H4 (cell line): ENCODE measurements at regions not wholly inside any gene's neighbourhood (a gene's known extent, or its start where the extent isn't known, plus 50 kb on each side); places are given as distances from the start of the nearest gene placed in this dataset.
"Not testable (repeated sequence)": the region's sequence is repeated elsewhere in the genome, so short reads cannot be mapped to it uniquely, and the experiment has no call there.

Experiments used
- DNase-seq: peaks from one replicate; pipeline ENCODE4 v3.0.0-alpha.2; 2015; ENCODE audit warnings: low spot score

GRCh38 chr6:4677011-4677750 lies 99.0 kb upstream of the CDYL start:
- DNase-seq: no peak

DNA sequence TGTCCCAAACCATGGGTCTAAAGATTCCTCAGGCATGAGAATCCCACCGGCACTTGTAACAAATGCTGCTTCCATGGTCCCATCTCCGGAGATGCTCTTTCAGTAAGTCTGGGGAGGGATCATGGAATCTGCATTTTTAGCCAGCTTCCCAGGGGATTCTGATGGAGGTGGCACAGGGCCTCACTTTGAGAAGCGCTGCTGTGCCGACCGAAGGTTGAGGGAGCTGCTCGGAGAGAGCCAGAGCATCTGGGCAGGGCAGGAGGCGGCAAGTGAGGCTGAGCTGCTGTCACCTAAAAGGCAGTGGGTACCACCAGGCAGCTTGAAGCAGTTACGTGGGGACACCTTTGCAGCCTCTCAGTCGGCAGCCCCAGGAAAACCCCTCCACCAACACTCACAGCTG lies 100.2 kb upstream of the CDYL start:
- no peak for DNase-seq

DNA sequence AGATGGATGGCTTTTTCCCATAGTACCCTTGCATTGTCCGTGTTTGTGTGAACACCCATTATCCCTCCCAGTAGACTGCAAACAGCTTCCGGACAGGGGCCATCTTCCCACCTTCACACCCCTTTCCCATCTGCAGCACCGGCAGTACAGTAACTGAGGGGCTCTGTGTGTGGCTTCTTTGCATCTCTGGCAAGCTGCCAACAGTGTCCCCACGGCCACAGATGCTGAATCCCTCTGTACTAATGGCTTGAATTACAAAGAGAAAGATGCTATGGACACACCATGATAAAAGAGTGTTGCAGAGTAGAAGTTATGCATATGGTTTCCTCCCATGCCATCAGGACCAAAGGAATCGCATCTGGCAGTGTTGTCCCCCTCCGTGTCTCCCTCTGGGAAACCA lies 101.1 kb upstream of the CDYL start:
- no peak for DNase-seq

- no peak for DNase-seq
Observed at GRCh38 chr6:4673861-4674260, 102.3 kb upstream of the CDYL start.

- DNase-seq: no peak
Observed at GRCh38 chr6:4672772-4673171, 103.4 kb upstream of the CDYL start.

DNA sequence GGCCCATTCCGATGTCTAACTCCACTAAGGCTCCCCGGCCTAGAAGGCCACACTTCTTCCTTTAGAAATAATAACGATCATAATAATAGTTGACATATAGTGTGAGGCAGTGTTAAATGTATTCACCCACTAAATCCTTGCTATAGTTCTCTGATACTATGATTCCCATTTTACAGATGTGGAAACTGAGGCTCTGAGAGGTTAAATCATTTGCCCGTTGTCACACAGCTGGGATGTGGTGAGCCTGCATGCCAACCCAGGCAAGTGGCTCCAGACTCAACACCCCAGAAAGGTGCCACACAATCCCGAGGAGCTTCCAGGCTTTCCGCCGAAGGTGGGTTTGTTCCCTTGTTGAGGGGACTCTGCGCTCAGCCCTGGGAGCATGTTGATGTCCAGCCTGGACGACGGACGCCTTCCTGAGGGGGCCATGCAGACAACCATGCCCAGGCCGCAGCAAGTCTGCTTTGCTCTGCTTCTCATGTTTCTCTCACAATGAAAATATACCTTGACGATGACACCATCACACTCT lies 104.6 kb upstream of the CDYL start:
- no peak for DNase-seq

DNA sequence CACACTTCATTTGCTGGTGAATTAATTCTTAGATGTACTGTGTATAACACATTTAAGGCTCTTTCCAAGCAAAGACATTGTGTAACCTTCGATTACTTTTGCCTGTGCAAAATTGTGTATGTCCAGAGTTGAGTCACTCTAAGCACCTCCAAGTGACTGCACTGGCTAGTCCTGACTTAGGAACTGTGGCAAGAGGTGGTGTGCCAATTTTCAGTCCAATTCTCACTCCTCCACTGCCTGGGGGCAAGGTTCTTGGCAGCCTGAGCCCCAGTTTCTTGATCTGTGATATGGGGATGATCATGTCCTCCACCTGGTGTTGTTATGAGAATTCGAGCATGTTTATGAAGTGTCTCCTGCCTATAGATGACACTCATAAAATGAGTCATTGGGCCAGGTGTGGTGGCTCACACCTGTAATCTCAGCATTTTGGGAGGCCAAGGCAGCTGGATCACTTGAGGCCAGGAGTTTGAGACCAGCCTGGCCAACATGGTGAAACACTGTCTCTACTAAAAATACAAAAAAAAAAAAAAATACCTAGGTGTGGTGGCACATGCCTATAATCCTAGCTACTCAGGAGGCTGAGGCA lies 105.3 kb upstream of the CDYL start:
- DNase-seq: no peak

GRCh38 chr6:4670290-4670689 lies 105.9 kb upstream of the CDYL start:
- DNase-seq: no peak

- DNase-seq: no peak
Observed at GRCh38 chr6:4668271-4669179, 107.7 kb upstream of the CDYL start.

DNA sequence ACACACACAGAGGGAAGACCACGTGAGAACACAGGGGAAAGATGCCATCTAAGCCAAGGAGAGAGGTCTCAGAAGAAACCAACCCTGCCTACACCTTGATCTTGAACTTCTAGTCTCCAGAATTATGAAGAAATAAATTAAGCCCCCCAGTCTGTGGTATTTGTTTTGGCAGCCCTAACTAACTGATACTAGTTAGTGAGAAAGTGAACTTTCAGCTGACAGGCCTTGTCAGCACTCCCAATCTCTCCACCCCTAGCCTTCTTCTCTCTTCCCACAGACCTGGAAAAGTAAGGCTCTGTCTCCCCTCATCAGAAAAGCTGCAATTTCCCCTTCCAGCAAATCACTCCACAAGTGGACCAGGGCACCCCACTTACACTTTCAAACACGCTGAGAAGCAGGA lies 108.6 kb upstream of the CDYL start:
- no peak for DNase-seq

GRCh38 chr6:4666886-4667513 lies 109.2 kb upstream of the CDYL start:
- no peak for DNase-seq

- DNase-seq: no peak
Observed at GRCh38 chr6:4665489-4666417, 110.5 kb upstream of the CDYL start.

GRCh38 chr6:4664911-4665310 lies 111.3 kb upstream of the CDYL start:
- DNase-seq: no peak

DNA sequence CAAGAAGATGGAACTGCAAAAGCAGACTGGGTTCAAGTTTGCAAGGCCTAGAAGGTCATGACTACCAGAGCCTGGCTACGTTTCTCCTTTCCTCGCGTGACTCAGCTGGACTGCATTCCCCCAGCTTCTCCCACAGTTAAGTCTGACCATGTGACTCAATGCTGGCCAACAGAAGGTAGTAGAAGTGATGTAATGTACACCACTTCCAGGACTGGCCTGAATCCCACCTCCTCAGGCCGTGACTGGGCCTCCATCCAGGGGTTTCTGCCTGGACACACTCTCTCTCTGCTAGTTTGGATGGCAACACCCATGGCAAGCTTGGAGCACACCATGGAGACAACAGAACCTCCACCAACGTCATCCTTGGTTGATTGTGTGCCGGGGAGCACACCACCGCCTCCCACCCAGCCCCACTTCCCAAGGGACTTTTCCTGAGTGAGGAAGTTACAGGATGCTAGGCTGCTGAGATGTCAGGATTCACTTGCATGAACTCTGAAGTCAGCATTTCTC lies 112.0 kb upstream of the CDYL start:
- DNase-seq: peak; percentile 40

- no peak for DNase-seq
Observed at GRCh38 chr6:4662886-4663285, 113.3 kb upstream of the CDYL start.

- no peak for DNase-seq
Observed at GRCh38 chr6:4661391-4661790, 114.8 kb upstream of the CDYL start.

DNA sequence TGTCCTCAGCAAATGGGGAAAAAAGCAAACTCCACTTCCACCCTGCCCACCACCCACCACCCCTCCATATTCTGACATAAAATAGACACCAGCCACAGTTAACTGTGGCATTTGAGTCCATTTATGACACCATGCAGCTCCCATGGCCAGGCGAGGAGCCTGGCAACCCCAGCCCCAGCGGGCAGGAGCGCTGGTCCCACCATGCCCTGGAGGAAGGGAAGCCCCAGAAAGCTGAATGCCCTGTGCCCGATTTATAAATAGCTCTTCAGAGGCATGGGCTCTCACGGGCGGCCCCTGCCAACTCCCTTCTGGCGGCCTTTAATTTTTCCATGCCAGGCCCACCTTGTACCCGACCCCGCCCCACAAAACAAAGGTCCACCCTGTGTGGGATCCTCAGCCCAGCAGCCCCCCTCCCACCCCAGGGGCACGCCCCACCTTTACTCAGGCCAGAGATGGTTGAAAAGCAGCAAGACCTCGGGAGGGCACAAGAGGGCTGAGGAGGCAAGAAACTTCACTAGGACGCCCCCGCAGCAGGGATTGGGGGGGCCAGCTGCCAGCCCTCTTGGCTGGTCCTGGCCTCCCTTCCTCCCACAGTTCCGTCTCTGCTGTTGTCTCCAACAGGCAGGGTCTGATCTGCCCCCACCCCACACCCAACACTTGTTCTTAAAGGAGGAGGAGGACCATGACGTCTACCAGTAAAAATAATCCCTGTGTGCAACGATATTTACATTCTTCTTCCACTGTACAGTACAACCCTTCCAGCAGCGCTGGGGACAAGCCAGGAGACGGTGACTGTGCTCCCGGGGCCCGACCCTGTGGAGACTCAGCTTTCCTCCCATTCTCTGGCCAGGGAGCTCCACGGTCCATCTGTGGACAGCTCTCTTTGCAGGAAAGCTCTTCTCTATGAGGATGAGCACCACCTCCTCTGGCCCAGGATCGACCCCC lies 115.6 kb upstream of the CDYL start:
- no peak for DNase-seq

DNA sequence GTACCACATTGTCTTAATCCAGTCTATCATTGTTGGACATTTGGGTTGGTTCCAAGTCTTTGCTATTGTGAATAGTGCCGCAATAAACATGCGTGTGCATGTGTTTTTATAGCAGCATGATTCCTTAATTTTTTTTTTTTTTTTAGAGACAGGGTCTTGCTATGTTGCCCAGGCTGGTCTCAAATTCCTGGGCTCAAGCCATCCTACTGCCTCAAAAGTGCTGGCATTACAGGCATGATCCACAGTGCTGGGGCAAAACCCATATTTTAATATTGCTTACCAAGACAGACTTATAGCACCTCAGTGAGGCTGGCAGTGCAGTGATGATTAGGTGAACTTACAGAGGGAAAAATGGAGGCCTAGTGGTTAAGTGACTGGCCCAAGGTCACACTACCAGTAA lies 116.5 kb upstream of the CDYL start:
- not testable (repeated sequence) for DNase-seq

DNA sequence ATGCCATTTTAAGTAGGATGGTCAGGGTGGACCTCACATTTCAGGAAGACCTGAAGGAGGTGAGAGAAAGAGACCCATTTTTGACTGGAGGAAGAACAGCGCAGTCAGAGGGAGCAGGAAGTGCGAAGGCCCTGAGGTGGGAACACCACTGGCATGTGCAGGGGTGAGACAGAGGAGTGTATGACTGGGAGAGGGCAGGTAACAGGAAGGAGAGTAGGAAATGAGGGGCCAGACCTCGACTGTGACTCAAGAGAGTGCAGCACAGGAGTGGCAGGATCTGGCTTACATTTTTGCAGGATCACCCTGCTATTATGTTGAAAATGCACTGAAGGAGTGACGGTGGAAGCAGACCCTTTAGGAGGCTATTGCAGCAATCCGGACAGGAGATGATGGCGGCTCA lies 117.7 kb upstream of the CDYL start:
- no peak for DNase-seq

DNA sequence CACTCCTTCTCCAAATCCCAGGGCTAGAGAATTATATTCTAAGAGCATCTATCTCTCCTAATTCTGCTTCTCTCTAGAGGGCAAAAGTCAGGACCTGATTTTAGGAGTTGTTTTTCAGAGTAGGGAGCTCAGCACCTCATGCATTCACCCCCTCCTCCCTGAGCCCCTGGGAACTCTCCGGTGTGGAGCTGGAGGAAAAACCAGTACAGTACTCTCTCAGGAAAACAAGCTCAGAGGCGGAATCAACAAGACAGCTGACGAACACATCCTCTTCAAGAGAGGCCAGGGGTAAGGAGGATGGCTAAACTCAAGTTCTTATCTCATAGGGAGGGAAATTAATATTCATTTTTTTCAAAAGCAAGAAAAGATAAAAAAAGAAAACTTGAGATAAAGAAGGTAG lies 120.1 kb upstream of the CDYL start:
- no peak for DNase-seq
